Jurkat, Clone E6-1 (cell line): ENCODE measurements at regions not wholly inside any gene's neighbourhood (a gene's known extent, or its start where the extent isn't known, plus 50 kb on each side); places are given as distances from the start of the nearest gene placed in this dataset.
"Not testable (repeated sequence)": the region's sequence is repeated elsewhere in the genome, so short reads cannot be mapped to it uniquely, and the experiment has no call there.

ENCODE experiments used
- DNase-seq: peaks from one replicate; pipeline ENCODE4 v3.0.0-alpha.2; 2011; ENCODE audit warnings: low read depth, low spot score
- H3K4me3 ChIP-seq: 2 replicates; pipeline ENCODE4 v1.5.1; 2011; ENCODE audit warnings: mild to moderate bottlenecking, low read length, control low read depth, moderate library complexity

DNA sequence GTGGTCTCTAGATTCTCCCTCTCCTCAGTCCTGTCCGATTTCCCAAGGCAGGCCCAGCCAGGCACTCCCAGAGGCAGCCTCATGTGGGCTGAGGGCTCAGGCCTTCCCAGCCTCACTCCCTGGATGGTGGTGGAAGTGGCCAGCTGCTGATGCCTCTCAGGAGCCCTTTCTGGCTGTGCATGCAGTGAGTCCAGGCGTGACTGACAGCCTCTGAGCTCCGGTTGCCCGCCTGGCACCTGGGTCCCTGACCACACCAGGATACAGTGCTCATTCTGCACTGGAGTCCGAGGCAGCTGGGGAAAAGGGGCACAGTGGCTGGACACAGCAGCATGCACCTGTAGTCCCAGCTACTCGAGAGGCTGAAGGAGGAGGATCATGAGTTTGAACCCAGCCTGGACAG, 132.6 kb downstream of the CUL2 start:
- DNase-seq: no peak
- H3K4me3 ChIP-seq: no peak overlapping the region

DNA sequence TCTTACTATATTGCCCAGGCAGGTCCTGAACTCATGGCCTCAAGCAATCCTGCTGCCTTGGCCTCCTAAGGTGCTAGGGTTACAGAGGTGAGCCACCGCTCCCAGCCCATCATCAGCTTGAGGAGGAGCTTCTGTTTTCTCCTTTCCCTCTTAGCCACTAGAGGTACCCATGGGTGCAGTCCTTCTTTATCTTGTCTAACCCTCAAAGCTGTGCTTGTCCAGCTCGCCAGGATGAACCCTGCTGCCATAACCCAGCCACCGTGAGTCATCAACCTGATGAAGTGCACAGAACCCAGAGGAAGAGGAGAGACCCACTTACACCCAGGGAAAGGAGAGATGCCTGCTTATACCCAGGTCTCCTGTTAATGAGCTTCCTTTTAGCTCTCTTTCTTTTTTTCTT, 133.4 kb downstream of the CUL2 start:
- no peak for DNase-seq
- no peak overlapping the region for H3K4me3 ChIP-seq

DNA sequence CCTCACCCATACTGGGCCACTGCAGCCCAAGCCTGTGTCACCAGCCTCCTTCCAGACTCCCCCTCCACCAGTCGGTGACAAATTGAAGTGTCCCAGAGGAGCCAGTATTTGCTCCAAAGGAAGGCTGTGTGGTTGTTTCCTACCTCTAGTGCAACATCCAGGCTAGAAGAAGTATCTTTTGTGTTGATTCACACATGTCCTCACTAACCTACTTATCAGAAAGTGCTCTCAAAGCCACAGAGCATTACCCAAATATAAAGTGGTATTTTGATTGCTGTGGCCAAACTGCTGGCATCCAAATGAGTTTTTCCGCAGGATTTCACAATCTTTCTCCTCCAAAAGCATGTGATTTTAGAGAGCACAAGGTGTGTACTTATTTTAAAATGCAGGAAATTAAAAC, 134.8 kb downstream of the CUL2 start:
- no peak overlapping the region for H3K4me3 ChIP-seq
- no peak for DNase-seq

DNA sequence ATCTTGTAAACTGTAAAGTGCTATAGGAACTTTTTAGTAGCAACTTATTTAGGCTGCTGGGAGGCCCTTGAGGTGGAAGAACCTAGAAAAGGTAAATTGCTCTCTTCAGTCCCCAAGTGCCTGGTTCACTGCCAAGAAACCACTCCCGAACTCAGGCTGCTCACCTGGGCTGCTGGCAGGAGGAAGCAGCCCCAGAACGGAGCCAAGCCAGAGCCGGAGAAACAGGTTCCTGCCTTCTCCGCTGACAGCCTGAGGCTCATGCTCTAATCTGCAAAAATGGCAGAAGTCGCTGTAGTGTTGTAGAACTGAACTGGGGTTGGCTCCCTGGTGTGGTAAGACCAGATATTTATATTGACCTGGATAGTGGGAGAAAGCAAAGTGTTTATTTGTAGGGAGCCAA, 136.0 kb downstream of the CUL2 start:
- H3K4me3 ChIP-seq: no peak overlapping the region
- DNase-seq: no peak

DNA sequence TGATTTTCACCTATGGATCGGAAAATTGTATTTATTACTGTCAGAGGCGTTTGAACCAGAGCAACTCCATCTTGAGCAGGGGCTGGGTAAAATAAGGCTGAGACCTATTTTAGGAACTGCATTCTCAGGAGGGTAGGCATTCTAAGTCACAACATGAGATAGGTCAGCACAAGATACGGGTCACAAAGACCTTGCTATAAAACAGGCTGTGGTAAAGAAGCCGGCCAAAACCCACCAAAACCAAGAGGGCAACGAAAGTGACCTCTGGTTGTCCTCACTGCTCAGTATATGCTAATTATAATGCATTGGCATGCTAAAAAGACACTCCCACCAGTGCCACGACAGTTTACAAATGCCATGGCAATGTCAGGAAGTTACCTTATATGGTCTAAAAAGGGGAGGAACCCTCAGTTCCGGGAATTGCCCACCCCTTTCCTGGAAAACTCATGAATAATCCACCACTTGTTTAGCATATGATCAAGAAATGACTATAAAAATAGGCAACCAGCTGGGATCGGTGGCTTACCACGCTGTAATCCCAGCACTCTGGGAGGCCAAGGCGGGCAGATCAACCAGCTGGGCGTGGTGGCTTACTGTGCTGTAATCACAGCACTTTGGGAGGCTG, 136.3 kb upstream of the PARD3 start:
- not testable (repeated sequence) for DNase-seq, H3K4me3 ChIP-seq

DNA sequence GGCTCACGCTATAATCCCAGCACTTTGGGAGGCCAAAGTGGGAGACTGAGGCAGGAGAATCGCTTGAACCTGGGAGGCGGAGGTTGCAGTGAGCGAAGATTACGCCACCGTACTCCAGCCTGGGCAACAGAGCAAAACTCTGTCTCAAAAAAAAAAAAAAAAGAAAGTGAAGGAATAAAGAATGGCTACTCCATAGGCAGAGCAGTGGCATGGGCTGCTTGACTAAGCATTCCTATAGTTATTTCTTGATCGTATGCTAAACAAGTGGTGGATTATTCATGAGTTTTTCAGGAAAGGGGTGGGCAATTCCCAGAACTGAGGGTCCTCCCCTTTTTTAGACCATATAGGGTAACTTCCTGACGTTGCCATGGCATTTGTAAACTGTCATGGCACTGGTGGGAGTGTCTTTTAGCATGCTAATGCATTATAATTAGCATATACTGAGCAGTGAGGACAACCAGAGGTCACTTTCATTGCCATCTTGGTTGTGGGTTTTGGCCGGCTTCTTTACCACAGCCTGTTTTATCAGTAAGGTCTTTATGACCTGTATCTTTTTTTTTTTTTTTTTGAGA, 130.9 kb upstream of the PARD3 start:
- H3K4me3 ChIP-seq, DNase-seq: not testable (repeated sequence)

DNA sequence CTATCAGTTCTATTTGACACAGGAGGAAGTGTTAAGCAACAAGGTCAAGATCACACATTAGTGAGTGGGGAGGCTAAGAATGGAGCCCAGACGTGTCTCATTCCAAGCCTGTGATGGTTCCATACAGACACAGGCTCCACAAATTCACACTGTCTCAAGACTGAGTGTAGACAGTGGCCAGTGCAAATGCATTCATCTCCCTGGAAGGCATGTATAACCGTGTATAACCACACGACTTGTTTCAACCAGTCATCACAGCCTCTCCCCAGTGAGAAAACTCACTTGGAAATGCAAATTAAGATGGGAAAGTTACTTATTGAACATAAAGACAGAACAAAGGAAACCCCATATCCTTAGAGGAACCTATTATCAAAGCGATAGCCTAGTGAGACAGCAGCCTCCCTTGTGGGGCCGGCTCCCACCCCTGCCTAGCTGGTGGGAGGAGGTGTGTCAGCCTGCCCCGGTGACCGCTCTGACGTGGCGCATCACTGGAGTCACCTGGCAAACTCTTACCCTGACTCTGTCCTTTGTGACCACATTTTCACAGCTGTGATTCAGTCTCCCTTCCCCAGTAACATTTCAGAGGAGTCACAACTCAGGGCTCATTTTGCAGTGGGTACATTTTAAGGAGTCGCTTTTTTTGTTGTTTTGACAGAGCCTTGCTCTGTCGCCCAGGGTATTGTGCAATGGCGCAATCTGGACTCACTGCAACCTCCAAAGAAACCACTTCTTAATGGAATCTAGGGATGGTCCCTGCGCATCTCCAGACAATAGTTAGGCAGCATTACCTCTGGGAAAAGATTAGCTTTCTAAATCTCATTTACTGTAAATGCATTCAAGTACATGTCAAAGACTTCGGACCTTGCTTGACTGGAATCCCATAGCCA, 126.6 kb upstream of the PARD3 start:
- no peak for DNase-seq
- H3K4me3 ChIP-seq: no peak overlapping the region

DNA sequence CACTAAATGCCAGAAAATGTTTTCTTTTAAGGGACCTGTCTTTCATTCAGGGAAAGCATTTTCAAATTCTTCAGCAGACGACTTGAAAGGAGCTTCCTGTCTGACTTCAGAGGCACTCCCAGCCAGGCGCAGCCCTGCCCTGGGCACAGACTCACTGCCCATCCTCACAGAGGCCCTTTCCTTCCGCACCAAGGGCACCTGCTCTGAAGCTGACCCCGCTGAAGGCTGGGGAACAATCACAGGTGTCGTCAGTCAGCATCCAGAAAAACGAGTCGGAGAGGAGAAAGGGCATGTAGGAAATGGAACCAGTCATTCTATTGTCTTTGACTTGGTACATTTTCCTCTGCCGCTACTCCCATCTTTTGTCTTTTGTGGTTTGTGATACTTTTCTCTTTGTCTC, 125.3 kb upstream of the PARD3 start:
- no peak overlapping the region for H3K4me3 ChIP-seq
- no peak for DNase-seq

DNA sequence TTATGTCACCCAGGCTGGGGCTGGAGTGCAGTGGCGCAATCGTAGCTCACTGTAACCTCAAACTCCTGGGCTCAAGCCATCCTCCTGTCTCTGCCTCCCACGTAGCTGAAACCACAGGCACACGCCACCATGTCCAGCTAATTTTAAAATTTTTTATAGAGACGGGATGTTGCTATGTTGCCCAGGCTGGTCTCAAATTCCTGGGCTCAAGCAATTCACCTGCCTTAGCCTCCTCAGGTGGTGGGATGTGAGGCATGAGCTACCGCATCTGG, 123.2 kb upstream of the PARD3 start:
- no peak for DNase-seq

DNA sequence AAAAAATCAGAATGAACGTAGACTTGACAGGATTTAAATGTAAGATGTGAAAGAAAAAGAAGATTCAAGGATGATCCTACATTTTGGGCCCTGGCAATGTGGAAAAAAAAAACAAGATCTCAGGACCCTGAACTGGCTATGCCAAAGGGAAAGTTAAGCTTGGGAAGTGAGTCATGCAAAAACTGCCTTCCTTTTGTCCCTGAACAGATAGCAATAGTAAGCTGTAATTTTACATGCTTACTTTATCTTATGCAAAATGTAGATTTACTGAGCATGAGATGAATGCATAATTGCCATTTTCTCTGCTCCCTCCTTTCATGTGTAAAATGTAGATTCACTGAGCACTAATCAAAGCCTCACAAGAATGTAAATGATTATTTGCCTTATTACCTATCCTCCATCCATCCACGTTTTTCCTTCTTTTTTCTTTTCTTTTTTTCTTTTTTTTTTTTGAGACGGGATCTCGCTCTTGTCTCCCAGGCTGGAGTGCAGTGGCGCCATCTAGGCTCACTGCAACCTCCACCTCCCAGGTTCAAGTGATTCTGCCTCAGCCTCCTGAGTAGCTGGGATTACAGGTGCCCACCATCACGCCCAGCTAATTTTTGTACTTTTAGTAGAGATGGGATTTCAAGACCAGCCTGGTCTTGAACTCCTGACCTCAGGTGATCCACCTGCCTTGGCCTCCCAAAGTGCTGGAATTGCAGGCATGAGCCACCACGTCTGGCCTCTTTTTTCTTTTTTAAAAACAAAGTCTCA, 122.7 kb upstream of the PARD3 start:
- H3K4me3 ChIP-seq, DNase-seq: not testable (repeated sequence)

More for the DNA sequence above, 123.2 kb upstream of the PARD3 start:
- H3K4me3 ChIP-seq: no peak overlapping the region

DNA sequence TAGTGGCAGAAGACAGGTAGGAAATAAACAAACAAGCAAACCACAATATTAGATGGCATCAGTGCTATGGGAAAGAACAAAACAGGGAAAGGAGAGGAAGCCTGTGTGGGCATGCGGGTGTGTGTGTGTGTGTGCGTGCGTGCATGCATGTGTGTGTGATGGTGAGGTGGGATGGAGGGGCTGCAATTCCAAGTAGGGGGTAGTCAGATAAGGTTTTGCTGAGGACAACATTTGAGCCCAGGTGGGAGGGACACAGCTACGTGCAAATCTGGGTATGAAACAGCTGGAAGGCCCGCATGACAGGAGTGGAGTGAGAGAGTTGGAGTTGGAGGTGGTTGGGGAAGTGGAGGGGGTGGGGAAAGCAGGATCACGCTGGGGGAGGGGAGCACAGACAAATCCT, 121.0 kb upstream of the PARD3 start:
- no peak for DNase-seq
- no peak overlapping the region for H3K4me3 ChIP-seq

DNA sequence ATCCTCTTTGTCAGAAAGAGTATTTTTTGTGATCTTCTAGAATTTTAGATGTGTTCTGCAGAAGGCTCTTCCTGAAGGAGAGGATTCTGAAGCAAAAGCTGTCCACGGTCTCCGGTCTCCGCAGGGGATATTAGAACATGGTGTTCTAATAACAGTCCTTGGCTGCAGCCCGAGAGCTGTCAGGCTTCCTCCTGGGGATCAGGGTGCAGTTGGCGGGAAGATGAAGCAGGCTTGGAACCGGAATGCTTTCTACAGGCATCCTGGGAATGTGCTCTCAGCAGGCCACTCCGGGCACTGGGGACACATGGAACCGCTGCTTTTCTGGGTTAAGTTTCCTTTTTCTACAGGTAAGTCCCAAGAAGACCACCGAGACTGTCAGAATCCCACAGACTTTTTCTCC, 118.6 kb upstream of the PARD3 start:
- H3K4me3 ChIP-seq: no peak overlapping the region
- no peak for DNase-seq

DNA sequence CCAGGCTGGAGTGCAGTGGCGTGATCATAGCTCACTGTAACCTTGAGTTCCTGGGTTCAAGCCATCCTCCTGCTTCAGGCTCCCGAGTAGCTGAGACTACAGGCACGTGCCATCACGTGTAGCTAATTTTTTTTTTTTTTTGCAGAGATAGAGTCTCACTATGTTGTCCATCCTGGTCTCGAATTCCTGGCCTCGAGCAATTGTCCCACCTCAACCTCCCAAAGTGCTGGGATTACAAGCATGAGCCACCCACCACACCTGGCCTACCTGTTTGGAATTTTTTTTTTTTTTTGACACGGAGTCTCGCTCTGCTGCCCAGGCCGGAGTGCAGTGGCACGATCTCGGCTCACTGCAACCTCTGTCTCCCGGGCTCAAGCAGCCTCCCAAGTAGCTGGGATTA, 117.1 kb upstream of the PARD3 start:
- no peak for DNase-seq
- no peak overlapping the region for H3K4me3 ChIP-seq

DNA sequence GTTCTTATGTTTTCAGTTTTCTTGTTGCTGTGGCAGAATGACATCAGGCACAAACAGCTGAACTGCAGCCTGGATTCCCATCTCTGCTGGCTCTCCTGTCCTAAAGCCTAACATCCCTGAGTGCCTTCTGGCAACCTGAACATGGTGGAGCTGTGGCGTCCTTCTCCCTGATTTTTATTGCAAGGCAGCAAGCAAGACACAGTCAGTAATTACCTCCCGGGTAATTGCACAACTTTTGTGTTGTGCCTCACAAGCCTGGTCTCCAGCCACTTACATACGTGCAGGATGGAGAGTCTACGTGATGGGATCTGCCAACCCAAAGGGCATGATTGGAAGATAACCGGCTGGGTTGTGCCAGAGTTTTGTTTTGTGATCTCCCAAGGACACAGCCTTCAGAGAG, 116.1 kb upstream of the PARD3 start:
- DNase-seq: no peak
- H3K4me3 ChIP-seq: no peak overlapping the region

DNA sequence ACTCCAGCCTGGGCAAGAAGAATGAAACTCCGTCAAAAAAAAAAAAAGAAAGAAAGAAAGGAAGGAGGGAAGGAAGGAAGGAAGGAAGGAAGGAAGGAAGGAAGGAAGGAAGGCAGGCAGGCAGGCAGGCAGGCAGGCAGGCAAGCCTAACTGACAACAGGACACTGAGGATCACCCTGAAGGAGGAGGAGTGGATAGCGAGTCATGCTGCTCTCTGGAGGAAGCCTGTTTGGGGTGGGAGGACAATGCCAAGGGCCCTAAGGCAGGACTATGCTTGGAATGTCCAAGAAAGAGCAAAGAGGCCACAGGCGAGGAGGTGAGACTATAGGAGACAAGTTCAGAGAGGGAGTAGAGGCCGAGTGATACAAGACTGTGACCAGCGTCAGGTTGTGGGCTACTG, 107.0 kb upstream of the PARD3 start:
- no peak overlapping the region for H3K4me3 ChIP-seq
- DNase-seq: no peak

DNA sequence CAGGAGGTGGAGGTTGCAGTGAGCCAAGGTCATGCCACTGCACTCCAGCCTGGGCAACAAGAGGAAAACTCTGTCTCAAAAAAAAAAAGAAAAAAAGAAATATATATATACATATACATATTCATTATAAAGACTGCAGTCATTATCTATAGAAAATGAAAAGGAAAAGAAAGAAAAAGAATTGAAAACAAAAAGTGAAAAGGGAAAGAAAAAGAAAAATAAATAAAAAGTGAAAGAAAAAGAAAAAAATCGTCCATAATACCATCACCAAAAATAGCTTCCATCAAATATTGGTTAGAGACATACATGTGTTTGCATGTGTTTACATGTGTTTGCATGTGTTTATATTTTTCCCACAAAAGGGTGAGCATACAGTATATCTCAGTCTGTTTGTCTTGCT, 105.5 kb upstream of the PARD3 start:
- no peak for DNase-seq
- H3K4me3 ChIP-seq: no peak overlapping the region

DNA sequence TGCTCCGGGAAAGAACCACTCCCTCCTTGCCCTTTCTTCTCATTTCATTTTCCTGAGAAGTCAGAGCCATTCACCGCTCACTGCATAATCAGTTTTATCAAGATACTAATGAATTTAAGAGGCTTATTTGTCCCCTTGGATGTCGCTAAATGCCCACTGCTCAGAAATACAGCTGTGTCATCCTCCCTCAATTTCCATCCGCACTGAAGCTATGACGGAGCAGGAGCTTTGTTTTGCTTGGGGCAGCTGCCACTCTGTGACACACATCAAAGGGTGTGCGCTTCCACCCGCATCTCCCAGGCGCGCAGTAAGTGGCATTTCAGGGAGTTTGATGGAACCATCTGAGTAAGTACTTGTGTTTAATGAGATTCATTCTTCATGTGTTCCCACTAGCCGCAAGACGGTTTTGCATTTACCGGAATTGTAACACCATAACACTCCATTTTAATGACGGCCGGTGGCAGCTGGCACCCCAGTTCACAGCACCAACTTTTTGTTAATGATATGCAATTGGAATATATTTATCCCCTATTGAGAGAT, 103.8 kb upstream of the PARD3 start:
- no peak for DNase-seq
- H3K4me3 ChIP-seq: no peak overlapping the region

DNA sequence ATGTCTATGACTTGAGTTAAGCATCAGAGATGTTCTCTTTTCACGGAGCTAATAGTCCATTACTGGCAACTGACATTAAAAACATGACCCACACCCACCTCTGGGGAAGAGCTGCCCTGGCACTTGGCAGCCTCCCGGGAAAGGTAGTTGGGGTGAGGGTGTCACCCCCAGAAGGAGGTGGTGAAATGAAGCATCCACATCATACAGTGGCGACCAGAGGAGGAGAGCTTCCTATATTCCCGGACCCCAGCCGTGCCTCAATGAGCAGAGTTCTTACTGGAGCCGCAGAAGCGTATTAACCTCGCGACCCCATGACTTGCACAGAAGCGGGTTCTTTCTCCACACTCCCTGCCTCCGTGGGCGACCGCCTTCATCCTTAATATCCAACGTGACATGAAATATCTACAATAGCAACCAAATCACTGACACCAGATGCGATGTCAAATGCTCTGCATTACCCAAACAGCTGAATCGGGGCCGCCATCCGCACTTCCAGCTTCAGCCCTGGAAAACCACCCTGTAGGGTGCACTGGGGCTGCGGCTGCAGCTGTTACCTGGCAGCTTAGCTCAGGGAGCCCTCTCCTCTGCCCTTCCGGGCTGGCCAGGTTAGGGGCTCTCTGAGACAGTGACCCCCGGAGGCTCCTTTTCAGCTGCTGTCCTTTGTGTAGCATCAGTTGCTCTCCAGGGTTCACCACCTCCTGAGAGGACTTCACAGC, 103.1 kb upstream of the PARD3 start:
- no peak for DNase-seq
- no peak overlapping the region for H3K4me3 ChIP-seq

DNA sequence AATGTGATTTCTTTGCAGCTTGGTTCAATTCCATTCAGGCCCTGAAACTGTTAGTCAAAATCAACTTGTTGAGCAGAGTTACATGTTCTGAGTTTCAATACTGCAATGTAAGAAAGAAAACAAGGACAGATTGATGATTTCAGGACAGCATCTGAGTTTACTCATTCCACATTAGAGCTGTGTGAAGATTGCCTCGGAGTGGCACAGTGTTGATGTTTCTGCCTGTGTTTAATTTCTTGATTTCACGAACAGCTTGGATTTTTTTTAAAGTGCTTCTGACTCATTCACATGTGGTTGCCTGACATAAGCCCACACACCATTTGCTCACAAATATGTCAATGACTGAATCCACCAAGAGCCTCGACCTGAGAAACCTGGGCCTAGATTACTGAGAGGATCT, 101.2 kb upstream of the PARD3 start:
- H3K4me3 ChIP-seq: no peak overlapping the region
- no peak for DNase-seq
